ENCODE measurements at regions not wholly inside any gene's neighbourhood (a gene's known extent, or its start where the extent isn't known, plus 50 kb on each side); places are given as distances from the start of the nearest gene placed in this dataset.

- TF ChIP-seq, protein P1, sequence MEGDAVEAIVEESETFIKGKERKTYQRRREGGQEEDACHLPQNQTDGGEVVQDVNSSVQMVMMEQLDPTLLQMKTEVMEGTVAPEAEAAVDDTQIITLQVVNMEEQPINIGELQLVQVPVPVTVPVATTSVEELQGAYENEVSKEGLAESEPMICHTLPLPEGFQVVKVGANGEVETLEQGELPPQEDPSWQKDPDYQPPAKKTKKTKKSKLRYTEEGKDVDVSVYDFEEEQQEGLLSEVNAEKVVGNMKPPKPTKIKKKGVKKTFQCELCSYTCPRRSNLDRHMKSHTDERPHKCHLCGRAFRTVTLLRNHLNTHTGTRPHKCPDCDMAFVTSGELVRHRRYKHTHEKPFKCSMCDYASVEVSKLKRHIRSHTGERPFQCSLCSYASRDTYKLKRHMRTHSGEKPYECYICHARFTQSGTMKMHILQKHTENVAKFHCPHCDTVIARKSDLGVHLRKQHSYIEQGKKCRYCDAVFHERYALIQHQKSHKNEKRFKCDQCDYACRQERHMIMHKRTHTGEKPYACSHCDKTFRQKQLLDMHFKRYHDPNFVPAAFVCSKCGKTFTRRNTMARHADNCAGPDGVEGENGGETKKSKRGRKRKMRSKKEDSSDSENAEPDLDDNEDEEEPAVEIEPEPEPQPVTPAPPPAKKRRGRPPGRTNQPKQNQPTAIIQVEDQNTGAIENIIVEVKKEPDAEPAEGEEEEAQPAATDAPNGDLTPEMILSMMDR (IDR thresholded peaks at IDR 0.05) = no peak
- Histone ChIP-seq H3K27ac (no peak overlapping the region), H3K4me3 (no peak overlapping the region), H3K36me3 (no peaks in the 10 kb centered on the region), H3K9me3 (no peaks in the 10 kb centered on the region), H3K27me3 (ENCODE audit: low read depth) (no peaks in the 10 kb centered on the region), H3K4me1 (no peaks in the 10 kb centered on the region)
- intact Hi-C loops (cut with DNase I) = no loop called here
- DNase-seq = no peak
- ATAC-seq = no peak
Measured at GRCh38 chr11:15547685-15548084, 433.0 kb downstream of the INSC start.

- DNase-seq (no peak), ATAC-seq (no peak)
- no peaks in the 10 kb centered on the region for H3K27me3 ChIP-seq (ENCODE audit: low read depth)
- no peak overlapping the region for H3K4me3 ChIP-seq
- intact Hi-C loops (cut with DNase I) = no loop called here
- H3K36me3 ChIP-seq = no peaks in the 10 kb centered on the region
- no peak overlapping the region for H3K27ac ChIP-seq
- no peaks in the 10 kb centered on the region for H3K4me1 ChIP-seq
- TF ChIP-seq, protein P1 (IDR thresholded peaks at IDR 0.05) = no peak
- H3K9me3 ChIP-seq = no peaks in the 10 kb centered on the region
Measured at GRCh38 chr11:15551901-15552851, 437.5 kb downstream of the INSC start.

- Histone ChIP-seq H3K27ac (no peak overlapping the region), H3K9me3 (no peaks in the 10 kb centered on the region), H3K4me1 (no peaks in the 10 kb centered on the region), H3K36me3 (no peaks in the 10 kb centered on the region), H3K4me3 (no peak overlapping the region), H3K27me3 (ENCODE audit: low read depth) (no peaks in the 10 kb centered on the region)
- no peak for DNase-seq
- no peak for ATAC-seq
- intact Hi-C loops (cut with DNase I) = no loop called here
- TF ChIP-seq, protein P1 (IDR thresholded peaks at IDR 0.05) = no peak
Measured at GRCh38 chr11:15555161-15555560, 440.4 kb downstream of the INSC start.

DNA sequence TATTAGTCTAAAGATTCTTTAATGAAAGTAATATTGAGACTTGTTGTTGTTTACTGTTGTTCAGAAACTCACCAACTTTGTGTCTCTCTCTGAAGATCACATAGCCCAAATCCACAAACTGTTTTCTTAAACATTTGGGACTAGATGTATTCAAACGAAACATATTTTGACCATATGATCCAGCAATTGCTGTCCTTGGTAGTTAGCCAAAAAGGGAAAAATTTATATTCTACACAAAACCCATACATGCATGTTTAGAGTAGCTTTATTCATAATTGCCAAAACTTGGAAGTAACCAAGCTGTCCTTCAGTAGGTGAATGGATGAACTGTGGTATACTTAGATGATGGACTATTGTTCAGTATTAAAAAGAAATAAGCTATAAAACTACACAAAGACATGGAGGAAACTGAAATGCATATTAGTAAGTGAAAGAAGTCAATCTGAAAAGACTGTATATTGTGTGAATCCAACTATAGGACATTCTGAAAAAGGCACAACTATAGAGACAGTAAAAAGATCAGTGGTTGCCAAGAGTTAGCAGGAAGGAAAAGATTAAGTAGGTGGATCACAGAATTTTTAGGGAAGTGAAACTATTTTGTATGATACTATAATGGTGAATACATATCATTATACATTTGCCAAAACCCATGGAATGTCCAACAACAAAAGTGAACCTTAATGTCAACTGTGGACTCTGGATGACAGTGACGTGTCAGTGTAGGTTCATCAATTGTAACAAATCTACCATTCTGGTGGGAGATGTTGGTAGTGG lies 442.9 kb downstream of the INSC start:
- no peak for ATAC-seq
- no peaks in the 10 kb centered on the region for H3K36me3 ChIP-seq
- no peak overlapping the region for H3K27ac ChIP-seq
- TF ChIP-seq, protein P1 (IDR thresholded peaks at IDR 0.05) = no peak
- no peaks in the 10 kb centered on the region for H3K27me3 ChIP-seq (ENCODE audit: low read depth)
- intact Hi-C loops (cut with DNase I) = no loop called here
- H3K4me3 ChIP-seq = no peak overlapping the region
- H3K4me1 ChIP-seq = no peaks in the 10 kb centered on the region
- no peaks in the 10 kb centered on the region for H3K9me3 ChIP-seq
- DNase-seq = no peak

DNA sequence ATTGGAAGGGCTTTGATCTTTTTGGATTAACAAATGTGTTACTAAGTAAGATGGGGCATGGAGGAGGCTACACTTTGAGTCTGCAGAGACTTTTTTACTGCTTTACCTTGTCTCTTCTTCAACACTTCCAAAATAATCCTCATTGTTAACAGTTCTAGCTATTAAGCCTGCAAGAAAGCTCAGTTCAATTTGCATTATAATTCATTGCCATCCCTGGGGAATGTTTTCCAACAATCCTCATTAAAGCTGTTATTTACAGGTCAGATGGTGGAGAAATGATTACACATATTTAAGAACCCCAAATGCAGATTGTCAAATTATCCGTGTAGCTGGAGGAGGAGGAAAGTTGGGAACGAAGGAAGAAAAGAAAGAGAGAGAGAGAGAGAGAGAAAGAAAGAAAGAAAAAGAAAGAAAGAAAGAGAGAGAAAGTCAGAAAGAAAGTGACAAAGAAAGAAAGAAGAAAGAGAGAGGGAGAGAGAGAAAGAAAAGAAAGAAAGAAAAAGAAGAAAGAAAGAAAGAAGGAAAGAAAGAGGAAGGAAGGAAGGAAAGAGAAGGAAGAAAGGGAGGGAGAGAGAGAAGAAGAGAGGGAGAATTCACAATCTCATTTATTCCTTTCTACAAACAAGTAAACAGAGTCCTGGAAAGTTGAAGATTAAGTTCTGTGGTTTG lies 443.9 kb downstream of the INSC start:
- intact Hi-C loops (cut with DNase I) = no loop called here
- H3K36me3 ChIP-seq = no peaks in the 10 kb centered on the region
- ATAC-seq (no peak), DNase-seq (no peak)
- no peaks in the 10 kb centered on the region for H3K9me3 ChIP-seq
- TF ChIP-seq, protein P1 (IDR thresholded peaks at IDR 0.05) = no peak
- no peaks in the 10 kb centered on the region for H3K4me1 ChIP-seq
- H3K4me3 ChIP-seq = no peak overlapping the region
- H3K27me3 ChIP-seq (ENCODE audit: low read depth) = no peaks in the 10 kb centered on the region
- no peak overlapping the region for H3K27ac ChIP-seq

All from lower lobe of right lung (tissue), 2 donors.